ENCODE measurements at regions not wholly inside any gene's neighbourhood (a gene's known extent, or its start where the extent isn't known, plus 50 kb on each side); places are given as distances from the start of the nearest gene placed in this dataset.

- Histone ChIP-seq H3K4me2 (ENCODE audit: low read length) (no peak overlapping the region), H3K9me2 (ENCODE audit: insufficient read depth, low read length) (no peaks in the 10 kb centered on the region), H4K20me1 (ENCODE audit: insufficient read depth, low read length) (no peaks in the 10 kb centered on the region), H3K9me3 (ENCODE audit: low read length) (no peaks in the 10 kb centered on the region), H3K79me2 (ENCODE audit: insufficient read depth, low read depth, low read length) (no peaks in the 10 kb centered on the region), H3K4me3 (ENCODE audit: low read depth, low read length, poor library complexity, severe bottlenecking) (no peak overlapping the region), H3K36me3 (ENCODE audit: insufficient read depth, low read length) (no peaks in the 10 kb centered on the region), H3K27ac (ENCODE audit: low read depth, low read length, poor library complexity, severe bottlenecking) (no peak overlapping the region), H3K4me1 (ENCODE audit: insufficient read depth, low read length, poor library complexity, severe bottlenecking) (no peaks in the 10 kb centered on the region), H2AFZ (ENCODE audit: low read length) (no peak overlapping the region)
- no TSS peak for BruUV-seq (replicated peaks)
- CTCF ChIA-PET (ENCODE audit: unreplicated experiment), result no interaction called here
- TF ChIP-seq CTCF (conservative IDR thresholded peaks at IDR 0.05; ENCODE audit: low read length) (no peak), EZH2phosphoT487 (IDR thresholded peaks at IDR 0.05; ENCODE audit: borderline replicate concordance, low read depth, low read length) (no peak)
- POLR2A ChIA-PET, result interaction anchor here (1.6 kb wide), 1 partner anchor 16 kb away, joined by 6 read pairs; no protein-coding TSS in a partner anchor
- intact Hi-C loops (cut with micrococcal nuclease; ENCODE audit: unreplicated experiment), result loop anchor here (5.0 kb wide), 1 partner anchor 127 kb away; no protein-coding TSS in a partner anchor
- no peak for DNase-seq (ENCODE audit: low spot score)
These were observed 147.6 kb downstream of the CDC42EP3 start for GRCh38 chr2:37523814-37524362.

- H3K9me3 ChIP-seq (ENCODE audit: low read length), result no peaks in the 10 kb centered on the region
- H3K9me2 ChIP-seq (ENCODE audit: insufficient read depth, low read length), result no peaks in the 10 kb centered on the region
- peak overlapping the region; percentile 55 for H3K4me2 ChIP-seq (ENCODE audit: low read length)
- peak; percentile 41 for DNase-seq (ENCODE audit: low spot score)
- no peaks in the 10 kb centered on the region for H3K79me2 ChIP-seq (ENCODE audit: insufficient read depth, low read depth, low read length)
- peak overlapping the region; percentile 48; the same call in 1 of the 2 replicates for H2AFZ ChIP-seq (ENCODE audit: low read length)
- no peaks in the 10 kb centered on the region for H3K36me3 ChIP-seq (ENCODE audit: insufficient read depth, low read length)
- H3K27ac ChIP-seq (ENCODE audit: low read depth, low read length, poor library complexity, severe bottlenecking), result no peak overlapping the region
- no peaks in the 10 kb centered on the region for H4K20me1 ChIP-seq (ENCODE audit: insufficient read depth, low read length)
- intact Hi-C loops (cut with micrococcal nuclease; ENCODE audit: unreplicated experiment), result no loop called here
- TF ChIP-seq CTCF (conservative IDR thresholded peaks at IDR 0.05; ENCODE audit: low read length), result no peak
- no peak for TF ChIP-seq EZH2phosphoT487 (IDR thresholded peaks at IDR 0.05; ENCODE audit: borderline replicate concordance, low read depth, low read length)
- CTCF ChIA-PET (ENCODE audit: unreplicated experiment), result no interaction called here
- no TSS peak for BruUV-seq (replicated peaks)
- H3K4me3 ChIP-seq (ENCODE audit: low read depth, low read length, poor library complexity, severe bottlenecking), result no peak overlapping the region
- POLR2A ChIA-PET, result no interaction called here
- H3K4me1 ChIP-seq (ENCODE audit: insufficient read depth, low read length, poor library complexity, severe bottlenecking), result no peaks in the 10 kb centered on the region
These were observed 145.1 kb downstream of the CDC42EP3 start for GRCh38 chr2:37526323-37526722.

GRCh38 chr2:37526856-37527255, 144.6 kb downstream of the CDC42EP3 start:
- intact Hi-C loops (cut with micrococcal nuclease; ENCODE audit: unreplicated experiment), result no loop called here
- H3K9me3 ChIP-seq (ENCODE audit: low read length), result no peaks in the 10 kb centered on the region
- H3K9me2 ChIP-seq (ENCODE audit: insufficient read depth, low read length), result no peaks in the 10 kb centered on the region
- no peak overlapping the region for H3K27ac ChIP-seq (ENCODE audit: low read depth, low read length, poor library complexity, severe bottlenecking)
- BruUV-seq (replicated peaks), result no TSS peak
- TF ChIP-seq CTCF (conservative IDR thresholded peaks at IDR 0.05; ENCODE audit: low read length), result no peak
- no peak for TF ChIP-seq EZH2phosphoT487 (IDR thresholded peaks at IDR 0.05; ENCODE audit: borderline replicate concordance, low read depth, low read length)
- H3K79me2 ChIP-seq (ENCODE audit: insufficient read depth, low read depth, low read length), result no peaks in the 10 kb centered on the region
- no peak for DNase-seq (ENCODE audit: low spot score)
- no peak overlapping the region; the same call in 1 of the 2 replicates for H3K4me2 ChIP-seq (ENCODE audit: low read length)
- ChIA-PET CTCF (ENCODE audit: unreplicated experiment) (no interaction called here), POLR2A (interaction anchor here (1.0 kb wide), 1 partner anchor 12 kb away, joined by 3 read pairs; no protein-coding TSS in a partner anchor)
- no peak overlapping the region for H3K4me3 ChIP-seq (ENCODE audit: low read depth, low read length, poor library complexity, severe bottlenecking)
- H2AFZ ChIP-seq (ENCODE audit: low read length), result peak overlapping the region; percentile 48; the same call in 1 of the 2 replicates
- H4K20me1 ChIP-seq (ENCODE audit: insufficient read depth, low read length), result no peaks in the 10 kb centered on the region
- H3K4me1 ChIP-seq (ENCODE audit: insufficient read depth, low read length, poor library complexity, severe bottlenecking), result no peaks in the 10 kb centered on the region
- no peaks in the 10 kb centered on the region for H3K36me3 ChIP-seq (ENCODE audit: insufficient read depth, low read length)
